ENCODE measurements at regions not wholly inside any gene's neighbourhood (a gene's known extent, or its start where the extent isn't known, plus 50 kb on each side); places are given as distances from the start of the nearest gene placed in this dataset.
"Not testable (repeated sequence)": the region's sequence is repeated elsewhere in the genome, so short reads cannot be mapped to it uniquely, and the experiment has no call there.

DNA sequence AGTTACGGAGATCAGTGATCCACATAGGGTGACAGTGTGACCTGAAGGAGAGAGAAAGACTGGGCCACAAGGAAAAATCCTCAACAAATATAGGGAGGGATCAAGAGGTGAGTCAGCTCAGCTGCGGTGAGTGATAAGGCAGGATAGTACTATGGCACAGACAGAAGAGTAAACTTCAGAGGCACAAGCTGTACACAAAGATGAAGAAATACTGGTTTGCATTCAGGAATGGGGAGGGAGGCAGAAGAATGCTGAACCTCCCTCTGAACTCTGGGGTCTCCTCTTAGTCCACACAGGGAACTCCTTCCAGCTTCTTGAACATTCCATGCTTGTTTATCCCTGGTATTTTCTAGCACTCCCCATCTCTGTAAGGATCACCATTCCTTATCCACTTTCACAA is 162.7 kb downstream of the BARX2 start:
- TF ChIP-seq CTCF (IDR thresholded peaks at IDR 0.05; ENCODE audit: low read depth, low read length, missing control alignments), result no peak
- no peak overlapping the region for H3K4me3 ChIP-seq (ENCODE audit: low read depth, low read length)
- no peak for DNase-seq (ENCODE audit: low read depth)

- no peak overlapping the region for H3K4me3 ChIP-seq (ENCODE audit: low read depth, low read length)
- DNase-seq (ENCODE audit: low read depth), result no peak
- TF ChIP-seq CTCF (IDR thresholded peaks at IDR 0.05; ENCODE audit: low read depth, low read length, missing control alignments), result no peak
Measured at GRCh38 chr11:129543515-129544290, 168.1 kb downstream of the BARX2 start.

GRCh38 chr11:129544691-129545090 is 169.0 kb downstream of the BARX2 start:
- no peak for DNase-seq (ENCODE audit: low read depth)
- TF ChIP-seq CTCF (IDR thresholded peaks at IDR 0.05; ENCODE audit: low read depth, low read length, missing control alignments), result no peak
- H3K4me3 ChIP-seq (ENCODE audit: low read depth, low read length), result no peak overlapping the region

GRCh38 chr11:129546266-129546665 is 170.6 kb downstream of the BARX2 start:
- no peak for DNase-seq (ENCODE audit: low read depth)
- no peak for TF ChIP-seq CTCF (IDR thresholded peaks at IDR 0.05; ENCODE audit: low read depth, low read length, missing control alignments)
- H3K4me3 ChIP-seq (ENCODE audit: low read depth, low read length), result no peak overlapping the region

DNA sequence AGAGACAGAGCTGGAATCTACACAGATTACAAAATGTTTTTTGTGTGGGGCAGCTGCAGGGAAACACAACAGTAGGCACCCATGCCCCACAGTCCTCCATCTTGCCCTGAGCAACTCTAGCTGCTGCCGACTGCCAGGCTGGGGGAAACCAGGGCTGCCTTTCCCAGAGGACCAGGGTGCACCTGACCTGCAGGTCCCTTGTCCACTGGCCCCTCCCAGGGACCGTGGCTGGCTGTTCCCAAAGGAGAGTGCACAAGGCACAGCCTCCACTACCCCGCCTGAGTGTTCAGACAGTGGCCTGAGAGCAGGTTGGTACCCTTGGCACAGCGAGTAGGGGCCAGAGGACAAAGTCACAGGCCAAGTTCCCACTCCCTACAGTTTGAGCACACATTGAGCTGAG is 181.8 kb downstream of the BARX2 start:
- DNase-seq (ENCODE audit: low read depth), result no peak
- TF ChIP-seq CTCF (IDR thresholded peaks at IDR 0.05; ENCODE audit: low read depth, low read length, missing control alignments), result no peak
- H3K4me3 ChIP-seq (ENCODE audit: low read depth, low read length), result no peak overlapping the region

DNA sequence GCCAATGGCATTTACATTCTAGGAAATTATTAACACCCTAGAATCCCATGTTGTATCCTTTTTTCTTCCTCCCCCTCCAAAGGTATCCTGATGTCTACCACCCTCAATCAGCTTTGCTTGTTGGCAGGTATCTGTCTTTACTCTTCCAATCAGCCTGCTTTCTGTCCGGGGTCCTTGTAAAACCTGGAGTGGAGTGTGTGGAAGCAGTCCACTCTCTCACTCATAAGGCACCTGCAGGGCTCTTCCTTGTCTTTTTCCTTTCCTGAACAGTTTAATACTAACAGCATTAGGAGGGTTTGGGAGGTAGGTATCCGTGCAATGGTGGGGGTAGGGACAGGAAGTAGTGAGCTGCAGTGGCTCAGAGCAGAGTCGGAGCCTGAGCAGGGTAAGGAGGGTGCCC is 193.4 kb downstream of the BARX2 start:
- DNase-seq (ENCODE audit: low read depth), result no peak
- H3K4me3 ChIP-seq (ENCODE audit: low read depth, low read length), result no peak overlapping the region
- no peak for TF ChIP-seq CTCF (IDR thresholded peaks at IDR 0.05; ENCODE audit: low read depth, low read length, missing control alignments)

DNA sequence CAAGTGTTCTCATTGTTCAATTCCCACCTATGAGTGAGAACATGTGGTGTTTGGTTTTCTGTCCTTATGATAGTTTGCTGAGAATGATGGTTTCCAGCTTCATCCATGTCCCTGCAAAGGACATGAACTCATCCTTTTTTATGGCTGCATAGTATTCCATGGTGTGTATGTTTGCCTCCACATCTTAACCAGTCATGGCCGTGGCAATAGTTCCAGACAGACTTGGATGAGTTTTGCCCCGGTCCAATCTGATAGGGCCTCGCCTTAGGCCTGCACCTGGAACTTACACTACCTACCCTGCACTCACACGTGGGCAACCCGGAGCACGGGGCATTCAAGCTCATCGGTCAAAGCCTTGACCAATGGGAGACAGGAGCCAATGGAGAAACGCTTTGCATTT is 197.0 kb downstream of the BARX2 start:
- DNase-seq (ENCODE audit: low read depth); H3K4me3 ChIP-seq (ENCODE audit: low read depth, low read length): not testable (repeated sequence)
